GM21529 (cell line): ENCODE measurements at regions not wholly inside any gene's neighbourhood (a gene's known extent, or its start where the extent isn't known, plus 50 kb on each side); places are given as distances from the start of the nearest gene placed in this dataset.

Experiments used
- ATAC-seq: cut with Tn5 transposase; IDR thresholded peaks from one replicate; pipeline ENCODE4 v1.9.1; 2021; ENCODE audit not compliant: unreplicated experiment

GRCh38 chr1:30034627-30035521 lies 688.5 kb downstream of the MATN1 start:
- ATAC-seq: no peak

GRCh38 chr1:30034105-30034626 lies 689.2 kb downstream of the MATN1 start:
- no peak for ATAC-seq

- ATAC-seq: no peak
Measured at GRCh38 chr1:30033256-30034104, 689.9 kb downstream of the MATN1 start.

- ATAC-seq: no peak
Measured at GRCh38 chr1:30032302-30032701, 691.1 kb downstream of the MATN1 start.

GRCh38 chr1:30029677-30030076 lies 693.7 kb downstream of the MATN1 start:
- ATAC-seq: no peak

GRCh38 chr1:30028939-30029338 lies 694.4 kb downstream of the MATN1 start:
- no peak for ATAC-seq

GRCh38 chr1:30028283-30028682 lies 695.1 kb downstream of the MATN1 start:
- no peak for ATAC-seq

- ATAC-seq: no peak
Measured at GRCh38 chr1:30027247-30027646, 696.1 kb downstream of the MATN1 start.

- ATAC-seq: no peak
Measured at GRCh38 chr1:30024411-30025195, 698.8 kb downstream of the MATN1 start.

GRCh38 chr1:30023339-30024022 lies 699.9 kb downstream of the MATN1 start:
- no peak for ATAC-seq

GRCh38 chr1:30014031-30014430 lies 709.4 kb downstream of the MATN1 start:
- no peak for ATAC-seq

GRCh38 chr1:30012455-30013440 lies 710.6 kb downstream of the MATN1 start:
- no peak for ATAC-seq

- no peak for ATAC-seq
Measured at GRCh38 chr1:30011970-30012369, 711.4 kb downstream of the MATN1 start.

GRCh38 chr1:30010506-30011106 lies 712.8 kb downstream of the MATN1 start:
- ATAC-seq: no peak

- ATAC-seq: no peak
Measured at GRCh38 chr1:30009720-30010119, 713.7 kb downstream of the MATN1 start.

- no peak for ATAC-seq
Measured at GRCh38 chr1:30008998-30009657, 714.3 kb downstream of the MATN1 start.

- no peak for ATAC-seq
Measured at GRCh38 chr1:30008372-30008997, 714.9 kb downstream of the MATN1 start.
